ENCODE measurements at regions not wholly inside any gene's neighbourhood (a gene's known extent, or its start where the extent isn't known, plus 50 kb on each side); places are given as distances from the start of the nearest gene placed in this dataset.

DNA sequence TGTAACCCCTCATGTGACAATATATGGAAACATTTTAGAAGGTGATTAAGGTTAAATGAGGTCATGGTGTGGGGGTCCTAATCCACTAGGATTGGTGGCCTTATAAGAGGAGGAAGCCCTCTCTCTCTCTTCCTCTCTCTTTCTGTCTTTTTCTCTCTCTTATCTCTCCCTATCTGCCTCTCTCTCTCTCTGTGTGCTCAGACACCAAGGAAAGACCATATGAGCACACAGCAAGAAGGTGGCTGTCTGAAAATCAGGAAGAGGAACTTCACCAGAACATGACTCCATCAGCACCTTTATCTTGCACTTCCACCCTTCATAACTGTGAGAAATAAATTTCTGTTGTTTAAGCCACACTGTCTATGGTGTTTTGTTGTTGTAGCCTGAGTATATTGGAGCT lies 1472.2 kb downstream of the PCDH7 start:
- DNase-seq: no peak
- POLR2A ChIA-PET: no interaction called here
- Histone ChIP-seq H3K36me3 (ENCODE audit: control insufficient read depth in 4 of 4, insufficient read depth in 4 of 4, low read length in 3 of 4) (no peaks in the 10 kb centered on the region), H3K9me3 (ENCODE audit: control extremely low read depth in 1 of 5, control insufficient read depth in 4 of 5, insufficient read depth in 2 of 5, low read depth in 1 of 5, low read length in 4 of 5) (peaks cover 0 to 2% (median 0%) of the 10 kb centered on the region in 5 experiments), H3K4me1 (ENCODE audit: control extremely low read depth in 1 of 4, control insufficient read depth in 4 of 4, insufficient read depth in 4 of 4, low read length in 3 of 4) (no peaks in the 10 kb centered on the region), H3K27me3 (replicated peaks in 2 of 5; ENCODE audit: control insufficient read depth in 4 of 5, insufficient read depth in 5 of 5, low read length in 4 of 5) (no peaks in the 10 kb centered on the region), H3K27ac (ENCODE audit: insufficient read depth in 1 of 2, low read depth in 1 of 2, low read length in 2 of 2, poor library complexity in 1 of 2, severe bottlenecking in 2 of 2) (no peak overlapping the region), H3K4me3 (ENCODE audit: control insufficient read depth in 1 of 7, extremely low read depth in 1 of 7, insufficient read depth in 4 of 7, low read depth in 2 of 7, low read length in 6 of 7) (no peak overlapping the region)
- CTCF ChIA-PET: no interaction called here

DNA sequence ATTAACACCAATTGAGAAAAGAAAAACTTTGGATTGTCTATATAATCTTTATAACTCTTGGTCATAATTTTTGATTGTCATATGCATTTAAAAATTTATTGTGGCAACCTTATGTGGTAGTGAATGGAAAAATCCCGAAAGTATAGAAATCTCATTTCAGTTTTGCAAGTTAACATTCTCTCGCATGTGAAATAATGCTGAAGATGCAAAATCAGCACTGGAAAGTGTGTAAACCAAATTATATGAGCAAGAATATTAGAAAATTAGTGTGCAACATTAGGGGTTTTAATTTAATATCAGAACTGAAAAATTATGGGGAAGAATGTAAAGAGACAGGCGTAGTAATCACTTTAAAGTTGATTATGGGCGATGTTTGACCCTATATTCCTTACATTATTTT lies 1472.8 kb downstream of the PCDH7 start:
- POLR2A ChIA-PET: no interaction called here
- no peaks in the 10 kb centered on the region for H3K36me3 ChIP-seq (ENCODE audit: control insufficient read depth in 4 of 4, insufficient read depth in 4 of 4, low read length in 3 of 4)
- H3K27ac ChIP-seq (ENCODE audit: insufficient read depth in 1 of 2, low read depth in 1 of 2, low read length in 2 of 2, poor library complexity in 1 of 2, severe bottlenecking in 2 of 2): no peak overlapping the region
- no peaks in the 10 kb centered on the region for H3K27me3 ChIP-seq (replicated peaks in 2 of 5; ENCODE audit: control insufficient read depth in 4 of 5, insufficient read depth in 5 of 5, low read length in 4 of 5)
- no peak overlapping the region for H3K4me3 ChIP-seq (ENCODE audit: control insufficient read depth in 1 of 7, extremely low read depth in 1 of 7, insufficient read depth in 4 of 7, low read depth in 2 of 7, low read length in 6 of 7)
- 93% methylated on average over 2 of the region's 4 CpGs for WGBS (ENCODE audit: insufficient coverage)
- CTCF ChIA-PET: no interaction called here
- no peak for DNase-seq
- H3K4me1 ChIP-seq (ENCODE audit: control extremely low read depth in 1 of 4, control insufficient read depth in 4 of 4, insufficient read depth in 4 of 4, low read length in 3 of 4): no peaks in the 10 kb centered on the region
- peaks cover 0 to 2% (median 0%) of the 10 kb centered on the region in 5 experiments for H3K9me3 ChIP-seq (ENCODE audit: control extremely low read depth in 1 of 5, control insufficient read depth in 4 of 5, insufficient read depth in 2 of 5, low read depth in 1 of 5, low read length in 4 of 5)

DNA sequence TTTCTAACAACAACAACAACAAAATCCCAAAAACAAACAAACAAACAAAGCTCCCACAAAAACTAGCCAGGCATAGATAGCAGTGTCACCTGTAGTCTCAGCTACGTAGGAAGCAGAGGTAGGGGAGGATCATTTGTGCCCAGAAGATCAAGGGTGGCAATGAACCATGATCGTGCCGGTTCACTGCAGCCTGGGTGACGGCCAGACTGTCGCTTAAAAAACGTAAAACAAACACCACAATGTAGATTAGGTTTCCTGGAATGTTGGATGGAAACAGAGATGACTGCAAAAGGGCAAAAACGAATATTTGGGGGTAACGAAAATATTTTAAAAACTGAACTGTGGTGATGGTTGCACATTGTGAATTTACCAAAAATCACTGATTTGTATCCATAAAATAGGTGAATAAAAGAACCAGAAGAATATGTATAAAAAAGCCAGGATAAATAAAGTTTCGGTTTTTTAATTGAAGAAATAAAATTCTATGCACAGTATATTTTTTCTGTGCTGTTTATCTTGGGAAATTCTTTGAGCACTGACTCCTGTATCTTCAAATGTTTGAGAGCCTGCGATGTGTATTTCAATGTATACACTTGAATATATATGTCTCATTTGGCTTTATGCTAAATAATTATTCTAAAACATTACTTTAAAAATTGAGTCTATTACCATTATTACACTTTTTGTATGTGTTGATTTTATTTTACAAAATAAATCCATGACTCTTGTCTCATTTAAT lies 1477.0 kb downstream of the PCDH7 start:
- Histone ChIP-seq H3K36me3 (ENCODE audit: control insufficient read depth in 4 of 4, insufficient read depth in 4 of 4, low read length in 3 of 4) (no peaks in the 10 kb centered on the region), H3K4me3 (ENCODE audit: control insufficient read depth in 1 of 7, extremely low read depth in 1 of 7, insufficient read depth in 4 of 7, low read depth in 2 of 7, low read length in 6 of 7) (no peak overlapping the region), H3K27me3 (replicated peaks in 2 of 5; ENCODE audit: control insufficient read depth in 4 of 5, insufficient read depth in 5 of 5, low read length in 4 of 5) (no peaks in the 10 kb centered on the region), H3K9me3 (ENCODE audit: control extremely low read depth in 1 of 5, control insufficient read depth in 4 of 5, insufficient read depth in 2 of 5, low read depth in 1 of 5, low read length in 4 of 5) (no peaks in the 10 kb centered on the region), H3K27ac (ENCODE audit: insufficient read depth in 1 of 2, low read depth in 1 of 2, low read length in 2 of 2, poor library complexity in 1 of 2, severe bottlenecking in 2 of 2) (no peak overlapping the region), H3K4me1 (ENCODE audit: control extremely low read depth in 1 of 4, control insufficient read depth in 4 of 4, insufficient read depth in 4 of 4, low read length in 3 of 4) (no peaks in the 10 kb centered on the region)
- WGBS (ENCODE audit: insufficient coverage): 96% methylated on average over 7 of the region's 10 CpGs
- DNase-seq: no peak
- CTCF ChIA-PET: no interaction called here
- POLR2A ChIA-PET: interaction anchor here (0.6 kb wide), 1 partner anchor 58 kb away, joined by 3 read pairs; no protein-coding TSS in a partner anchor

DNA sequence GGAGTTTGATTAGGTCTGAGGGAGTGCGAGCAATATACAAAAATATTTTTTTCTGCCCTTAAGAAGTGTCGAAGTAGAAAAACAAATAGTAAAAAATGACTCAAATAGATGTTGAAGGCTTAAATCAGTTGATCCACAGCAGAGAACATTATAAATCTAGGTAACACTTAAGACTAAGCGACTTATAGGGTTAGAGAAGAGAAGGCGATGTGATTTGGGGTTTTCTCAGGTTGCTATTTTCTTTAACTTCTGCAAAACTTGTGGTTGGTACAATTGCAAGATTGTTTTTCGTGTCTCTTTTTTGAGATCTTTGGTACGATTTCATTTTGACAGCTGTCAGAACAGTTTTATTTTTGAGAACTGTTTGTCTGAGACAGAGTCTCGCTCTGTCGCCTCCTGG lies 1479.5 kb downstream of the PCDH7 start:
- POLR2A ChIA-PET: no interaction called here
- no peak overlapping the region for H3K27ac ChIP-seq (ENCODE audit: insufficient read depth in 1 of 2, low read depth in 1 of 2, low read length in 2 of 2, poor library complexity in 1 of 2, severe bottlenecking in 2 of 2)
- WGBS (ENCODE audit: insufficient coverage): 95% methylated on average over 6 of the region's 8 CpGs
- H3K4me1 ChIP-seq (ENCODE audit: control extremely low read depth in 1 of 4, control insufficient read depth in 4 of 4, insufficient read depth in 4 of 4, low read length in 3 of 4): no peaks in the 10 kb centered on the region
- no peak overlapping the region for H3K4me3 ChIP-seq (ENCODE audit: control insufficient read depth in 1 of 7, extremely low read depth in 1 of 7, insufficient read depth in 4 of 7, low read depth in 2 of 7, low read length in 6 of 7)
- H3K27me3 ChIP-seq (replicated peaks in 2 of 5; ENCODE audit: control insufficient read depth in 4 of 5, insufficient read depth in 5 of 5, low read length in 4 of 5): no peaks in the 10 kb centered on the region
- H3K9me3 ChIP-seq (ENCODE audit: control extremely low read depth in 1 of 5, control insufficient read depth in 4 of 5, insufficient read depth in 2 of 5, low read depth in 1 of 5, low read length in 4 of 5): peaks cover 0 to 3% (median 0%) of the 10 kb centered on the region in 5 experiments
- DNase-seq: no peak
- H3K36me3 ChIP-seq (ENCODE audit: control insufficient read depth in 4 of 4, insufficient read depth in 4 of 4, low read length in 3 of 4): no peaks in the 10 kb centered on the region
- CTCF ChIA-PET: no interaction called here

DNA sequence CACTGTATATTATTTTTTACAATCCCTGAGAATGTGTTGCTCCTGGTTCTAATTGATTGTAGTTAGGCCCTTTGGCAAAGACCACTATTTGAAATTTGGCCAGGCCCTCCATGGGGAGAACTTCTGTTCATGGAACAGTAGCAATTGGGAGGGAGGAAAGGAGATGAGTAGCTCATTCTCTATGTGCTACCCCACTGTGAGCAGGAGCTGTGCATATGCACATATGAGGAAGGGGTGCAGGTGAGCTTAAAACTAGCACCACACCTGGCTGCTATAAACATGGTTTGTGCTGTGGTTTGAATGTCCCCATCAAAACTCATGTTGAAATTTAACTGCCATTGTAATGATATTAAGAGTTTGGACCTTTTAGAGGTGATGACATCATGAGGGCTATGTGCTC lies 1483.2 kb downstream of the PCDH7 start:
- H3K36me3 ChIP-seq (ENCODE audit: control insufficient read depth in 4 of 4, insufficient read depth in 4 of 4, low read length in 3 of 4): no peaks in the 10 kb centered on the region
- no peaks in the 10 kb centered on the region for H3K4me1 ChIP-seq (ENCODE audit: control extremely low read depth in 1 of 4, control insufficient read depth in 4 of 4, insufficient read depth in 4 of 4, low read length in 3 of 4)
- POLR2A ChIA-PET: no interaction called here
- H3K4me3 ChIP-seq (ENCODE audit: control insufficient read depth in 1 of 7, extremely low read depth in 1 of 7, insufficient read depth in 4 of 7, low read depth in 2 of 7, low read length in 6 of 7): no peak overlapping the region
- no peak for DNase-seq
- H3K27ac ChIP-seq (ENCODE audit: insufficient read depth in 1 of 2, low read depth in 1 of 2, low read length in 2 of 2, poor library complexity in 1 of 2, severe bottlenecking in 2 of 2): no peak overlapping the region
- CTCF ChIA-PET: interaction anchor here (1.0 to 1.3 kb wide), 3 partner anchors 15 to 81 kb away, joined by 3 read pairs; no protein-coding TSS in a partner anchor
- no peaks in the 10 kb centered on the region for H3K27me3 ChIP-seq (replicated peaks in 2 of 5; ENCODE audit: control insufficient read depth in 4 of 5, insufficient read depth in 5 of 5, low read length in 4 of 5)
- peaks cover 0 to 3% (median 0%) of the 10 kb centered on the region in 5 experiments for H3K9me3 ChIP-seq (ENCODE audit: control extremely low read depth in 1 of 5, control insufficient read depth in 4 of 5, insufficient read depth in 2 of 5, low read depth in 1 of 5, low read length in 4 of 5)

DNA sequence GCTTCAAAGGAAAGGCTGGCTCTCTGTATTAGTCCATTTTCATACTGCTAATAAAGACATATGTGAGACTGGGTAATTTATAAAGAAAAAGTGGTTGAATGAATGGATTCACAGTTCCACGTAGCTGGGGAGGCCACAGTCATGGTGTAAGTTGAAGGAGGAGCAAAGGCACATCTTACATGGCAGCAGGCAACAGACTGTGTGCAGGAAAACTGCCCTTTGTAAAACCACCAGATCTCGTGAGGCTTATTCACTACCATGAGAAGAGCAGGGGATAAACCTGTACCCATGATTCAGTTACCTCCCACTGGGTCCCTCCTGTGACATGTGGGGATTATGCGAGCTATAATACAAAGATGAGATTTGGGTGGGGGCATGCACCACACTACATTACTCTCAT lies 1486.6 kb downstream of the PCDH7 start:
- POLR2A ChIA-PET: no interaction called here
- CTCF ChIA-PET: no interaction called here

DNA sequence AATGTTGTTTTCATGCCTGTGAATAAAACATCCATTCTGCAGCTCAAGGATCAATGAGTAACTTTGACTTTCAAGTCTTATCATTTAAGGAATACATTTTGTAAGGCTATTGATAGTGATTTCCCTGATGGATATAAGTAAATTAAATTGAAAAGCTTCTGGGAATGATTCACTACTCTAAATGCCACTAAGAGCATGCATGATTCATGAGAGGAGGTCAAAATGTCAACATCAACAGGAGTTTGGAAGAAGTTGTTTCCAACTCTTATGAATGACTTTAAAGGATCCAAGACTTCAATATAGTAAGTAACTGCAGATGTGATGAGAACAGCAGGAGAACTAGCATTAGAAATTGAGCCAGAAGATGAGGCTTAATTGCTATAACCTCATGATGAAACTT lies 1487.3 kb downstream of the PCDH7 start:
- ChIA-PET POLR2A (no interaction called here), CTCF (no interaction called here)
- no peak for DNase-seq
- no peaks in the 10 kb centered on the region for H3K4me1 ChIP-seq (ENCODE audit: control extremely low read depth in 1 of 4, control insufficient read depth in 4 of 4, insufficient read depth in 4 of 4, low read length in 3 of 4)
- no peak overlapping the region for H3K4me3 ChIP-seq (ENCODE audit: control insufficient read depth in 1 of 7, extremely low read depth in 1 of 7, insufficient read depth in 4 of 7, low read depth in 2 of 7, low read length in 6 of 7)
- H3K27ac ChIP-seq (ENCODE audit: insufficient read depth in 1 of 2, low read depth in 1 of 2, low read length in 2 of 2, poor library complexity in 1 of 2, severe bottlenecking in 2 of 2): no peak overlapping the region
- no peaks in the 10 kb centered on the region for H3K27me3 ChIP-seq (replicated peaks in 2 of 5; ENCODE audit: control insufficient read depth in 4 of 5, insufficient read depth in 5 of 5, low read length in 4 of 5)
- no peaks in the 10 kb centered on the region for H3K36me3 ChIP-seq (ENCODE audit: control insufficient read depth in 4 of 4, insufficient read depth in 4 of 4, low read length in 3 of 4)
- H3K9me3 ChIP-seq (ENCODE audit: control extremely low read depth in 1 of 5, control insufficient read depth in 4 of 5, insufficient read depth in 2 of 5, low read depth in 1 of 5, low read length in 4 of 5): peaks cover 0 to 3% (median 0%) of the 10 kb centered on the region in 5 experiments

More for the DNA sequence above, 1486.6 kb downstream of the PCDH7 start:
- Histone ChIP-seq H3K9me3 (ENCODE audit: control extremely low read depth in 1 of 5, control insufficient read depth in 4 of 5, insufficient read depth in 2 of 5, low read depth in 1 of 5, low read length in 4 of 5) (peaks cover 0 to 3% (median 0%) of the 10 kb centered on the region in 5 experiments), H3K4me3 (ENCODE audit: control insufficient read depth in 1 of 7, extremely low read depth in 1 of 7, insufficient read depth in 4 of 7, low read depth in 2 of 7, low read length in 6 of 7) (no peak overlapping the region), H3K4me1 (ENCODE audit: control extremely low read depth in 1 of 4, control insufficient read depth in 4 of 4, insufficient read depth in 4 of 4, low read length in 3 of 4) (no peaks in the 10 kb centered on the region), H3K27me3 (replicated peaks in 2 of 5; ENCODE audit: control insufficient read depth in 4 of 5, insufficient read depth in 5 of 5, low read length in 4 of 5) (no peaks in the 10 kb centered on the region), H3K36me3 (ENCODE audit: control insufficient read depth in 4 of 4, insufficient read depth in 4 of 4, low read length in 3 of 4) (no peaks in the 10 kb centered on the region), H3K27ac (ENCODE audit: insufficient read depth in 1 of 2, low read depth in 1 of 2, low read length in 2 of 2, poor library complexity in 1 of 2, severe bottlenecking in 2 of 2) (no peak overlapping the region)
- 91% methylated on average over 2 of the region's 3 CpGs for WGBS (ENCODE audit: insufficient coverage)
- no peak for DNase-seq

Data from common myeloid progenitor, CD34-positive (primary cell).